ENCODE measurements at regions not wholly inside any gene's neighbourhood (a gene's known extent, or its start where the extent isn't known, plus 50 kb on each side); places are given as distances from the start of the nearest gene placed in this dataset.

DNA sequence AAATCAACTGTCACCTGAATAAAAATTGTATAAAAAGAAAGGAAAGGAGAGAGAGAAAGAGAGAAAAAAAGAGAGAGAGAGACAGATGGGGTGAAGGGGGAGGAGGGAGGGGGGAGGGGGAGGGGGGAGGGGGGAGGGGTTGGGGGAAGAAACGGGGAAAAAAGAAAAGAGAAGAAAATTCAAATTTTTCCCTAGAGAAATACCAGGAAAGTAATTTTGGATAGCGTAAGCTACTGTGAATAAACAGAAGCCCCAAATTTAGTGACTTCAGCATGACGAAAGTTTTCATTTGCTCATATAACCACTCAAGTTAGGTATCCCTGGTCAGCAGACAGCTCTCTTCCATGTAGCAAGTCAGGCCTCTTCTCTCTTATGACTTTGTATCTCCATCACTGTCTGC lies 289.4 kb upstream of the MYOCD start:
- no peak for TF ChIP-seq CTCF (IDR thresholded peaks at IDR 0.05; ENCODE audit: unreplicated experiment)
- peaks cover 20% of the 10 kb centered on the region for H3K9me3 Mint-ChIP-seq (ENCODE audit: low read depth)
- H3K27ac Mint-ChIP-seq = no peak overlapping the region
- DNase-seq (ENCODE audit: low spot score, unreplicated experiment) = no peak
- H3K27me3 Mint-ChIP-seq = no peaks in the 10 kb centered on the region
- no peaks in the 10 kb centered on the region for H3K4me1 Mint-ChIP-seq (ENCODE audit: low read depth)
- H3K36me3 Mint-ChIP-seq (ENCODE audit: insufficient read depth) = peaks cover 2% of the 10 kb centered on the region
- H3K4me3 Mint-ChIP-seq (ENCODE audit: low read depth) = no peak overlapping the region

DNA sequence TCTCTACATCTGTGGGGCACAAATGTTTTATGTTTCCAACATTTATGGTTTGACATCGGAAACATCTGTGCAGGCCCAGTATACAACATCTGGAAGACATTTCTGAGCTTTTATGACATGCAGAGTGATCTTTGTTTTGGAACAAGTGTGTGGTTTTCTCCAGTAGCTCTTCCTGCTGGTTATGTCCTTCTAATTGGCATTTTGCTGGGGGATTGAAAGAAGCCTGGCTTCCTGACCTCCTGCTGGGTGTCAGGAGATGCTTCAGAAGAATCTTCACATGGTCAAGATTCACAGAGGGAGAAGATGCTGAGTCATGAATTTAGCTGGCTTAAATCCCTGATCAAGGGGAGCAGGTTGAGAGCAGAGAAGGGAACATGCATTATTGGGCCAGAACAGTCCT lies 279.5 kb upstream of the MYOCD start:
- DNase-seq (ENCODE audit: low spot score, unreplicated experiment) = no peak
- no peaks in the 10 kb centered on the region for H3K27me3 Mint-ChIP-seq
- H3K4me3 Mint-ChIP-seq (ENCODE audit: low read depth) = no peak overlapping the region
- no peak overlapping the region for H3K27ac Mint-ChIP-seq
- TF ChIP-seq CTCF (IDR thresholded peaks at IDR 0.05; ENCODE audit: unreplicated experiment) = no peak
- H3K36me3 Mint-ChIP-seq (ENCODE audit: insufficient read depth) = no peaks in the 10 kb centered on the region
- H3K9me3 Mint-ChIP-seq (ENCODE audit: low read depth) = peaks cover 6% of the 10 kb centered on the region
- no peaks in the 10 kb centered on the region for H3K4me1 Mint-ChIP-seq (ENCODE audit: low read depth)

DNA sequence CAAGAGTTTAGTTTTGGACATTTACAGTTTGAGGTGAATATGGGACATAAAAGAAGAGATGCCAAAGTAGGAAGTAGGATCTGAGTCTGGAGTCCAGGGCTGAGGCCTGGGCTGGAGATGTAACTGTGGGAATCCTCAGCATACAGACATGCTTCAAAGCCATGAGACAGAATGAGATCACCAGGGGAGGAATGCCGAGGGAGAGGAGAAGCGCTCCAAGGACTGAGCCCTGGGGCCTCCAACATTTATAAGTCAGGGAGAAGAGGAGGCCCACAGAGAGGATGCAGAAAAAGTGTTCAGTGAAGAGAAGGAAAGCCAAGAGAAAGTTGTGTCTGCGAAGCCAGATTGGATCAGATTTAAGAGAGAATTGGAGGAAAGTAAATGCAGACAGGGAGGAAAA lies 277.5 kb upstream of the MYOCD start:
- H3K4me1 Mint-ChIP-seq (ENCODE audit: low read depth) = no peaks in the 10 kb centered on the region
- H3K9me3 Mint-ChIP-seq (ENCODE audit: low read depth) = no peaks in the 10 kb centered on the region
- DNase-seq (ENCODE audit: low spot score, unreplicated experiment) = no peak
- H3K27ac Mint-ChIP-seq = no peak overlapping the region
- no peaks in the 10 kb centered on the region for H3K27me3 Mint-ChIP-seq
- H3K36me3 Mint-ChIP-seq (ENCODE audit: insufficient read depth) = no peaks in the 10 kb centered on the region
- no peak for TF ChIP-seq CTCF (IDR thresholded peaks at IDR 0.05; ENCODE audit: unreplicated experiment)
- no peak overlapping the region for H3K4me3 Mint-ChIP-seq (ENCODE audit: low read depth)

DNA sequence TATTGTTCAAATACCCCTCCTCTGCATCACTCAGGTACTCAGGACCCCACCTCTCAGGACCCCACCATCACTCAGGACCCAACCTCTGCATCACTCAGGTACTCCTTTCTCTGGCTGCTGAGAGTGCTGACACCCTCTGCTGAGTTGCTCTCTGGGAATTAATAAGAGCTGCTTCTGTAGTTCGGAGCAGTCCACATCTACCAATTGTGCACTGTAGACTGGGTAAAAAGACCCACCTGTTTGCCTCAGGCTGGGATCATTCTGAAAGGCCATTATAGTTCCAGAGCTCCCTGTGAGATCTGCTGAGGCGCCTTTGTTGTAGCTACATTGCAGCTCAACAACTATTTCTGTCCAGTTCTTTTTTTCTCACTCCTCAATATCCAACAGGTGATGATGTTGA lies 276.3 kb upstream of the MYOCD start:
- H3K27me3 Mint-ChIP-seq = no peaks in the 10 kb centered on the region
- no peaks in the 10 kb centered on the region for H3K4me1 Mint-ChIP-seq (ENCODE audit: low read depth)
- H3K36me3 Mint-ChIP-seq (ENCODE audit: insufficient read depth) = no peaks in the 10 kb centered on the region
- no peak overlapping the region for H3K27ac Mint-ChIP-seq
- H3K9me3 Mint-ChIP-seq (ENCODE audit: low read depth) = no peaks in the 10 kb centered on the region
- DNase-seq (ENCODE audit: low spot score, unreplicated experiment) = no peak
- H3K4me3 Mint-ChIP-seq (ENCODE audit: low read depth) = no peak overlapping the region
- TF ChIP-seq CTCF (IDR thresholded peaks at IDR 0.05; ENCODE audit: unreplicated experiment) = no peak

- Mint-ChIP-seq H3K4me1 (ENCODE audit: low read depth) (no peaks in the 10 kb centered on the region), H3K27me3 (no peaks in the 10 kb centered on the region), H3K9me3 (ENCODE audit: low read depth) (no peaks in the 10 kb centered on the region)
These were observed 275.1 kb upstream of the MYOCD start for GRCh38 chr17:12390631-12391030.

More at GRCh38 chr17:12390631-12391030, 275.1 kb upstream of the MYOCD start:
- H3K4me3 Mint-ChIP-seq (ENCODE audit: low read depth) = no peak overlapping the region
- H3K36me3 Mint-ChIP-seq (ENCODE audit: insufficient read depth) = no peaks in the 10 kb centered on the region
- H3K27ac Mint-ChIP-seq = no peak overlapping the region
- no peak for DNase-seq (ENCODE audit: low spot score, unreplicated experiment)
- no peak for TF ChIP-seq CTCF (IDR thresholded peaks at IDR 0.05; ENCODE audit: unreplicated experiment)
